ENCODE measurements at regions not wholly inside any gene's neighbourhood (a gene's known extent, or its start where the extent isn't known, plus 50 kb on each side); places are given as distances from the start of the nearest gene placed in this dataset.
A peak's percentile ranks its signal among the peaks of the same experiment; 100 is the strongest.

DNA sequence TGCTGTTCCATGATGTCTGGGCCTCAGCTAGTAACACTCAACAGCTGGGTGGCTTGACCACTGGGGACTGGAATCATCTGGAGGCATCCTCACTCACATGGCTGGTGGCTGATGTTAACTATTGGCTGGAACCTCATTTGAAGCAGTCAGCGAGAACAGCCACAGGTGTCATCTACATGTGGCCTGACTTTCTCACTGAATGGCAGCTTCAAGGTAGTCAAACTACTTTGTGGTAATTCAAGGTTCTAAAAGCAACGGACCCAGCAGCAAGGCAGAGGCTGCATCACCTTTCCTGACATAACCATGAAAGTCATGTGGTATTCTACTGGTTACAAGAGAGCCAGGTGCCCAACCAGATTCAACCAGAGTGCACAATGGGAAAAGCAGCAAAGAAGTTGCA is 115.9 kb upstream of the DST start:
- WGBS, 2 donors, result 87 to 89% methylated on average over 2 of the region's 2 CpGs
- no peaks in the 10 kb centered on the region for H3K36me3 ChIP-seq (ENCODE audit: control insufficient read depth in 4 of 4, insufficient read depth in 4 of 4, low read length in 4 of 4)
- ATAC-seq (ENCODE audit: insufficient read depth, low FRiP score) (no peak), DNase-seq (no peak)
- H3K9ac ChIP-seq (ENCODE audit: insufficient read depth in 1 of 2, low read length in 2 of 2), result no peak overlapping the region
- H3K4me3 ChIP-seq, result no peak overlapping the region
- H3K27ac ChIP-seq (ENCODE audit: low read depth in 1 of 2, low read length in 1 of 2), result peak overlapping the region in 1 of 2 donors; percentile 17
- no peak for TF ChIP-seq CTCF (IDR thresholded peaks at IDR 0.05; ENCODE audit: control extremely low read depth, extremely low read depth)
- no peaks in the 10 kb centered on the region for H3K9me3 ChIP-seq (ENCODE audit: control insufficient read depth in 4 of 4, insufficient read depth in 3 of 4, low read length in 3 of 4)
- peaks cover 4 to 36% (median 19%) of the 10 kb centered on the region in 5 donors for H3K4me1 ChIP-seq (ENCODE audit: control insufficient read depth in 5 of 5, insufficient read depth in 5 of 5, low read length in 5 of 5)
- no peaks in the 10 kb centered on the region for H3K27me3 ChIP-seq (ENCODE audit: control insufficient read depth in 3 of 3, insufficient read depth in 3 of 3, low read length in 2 of 3)

DNA sequence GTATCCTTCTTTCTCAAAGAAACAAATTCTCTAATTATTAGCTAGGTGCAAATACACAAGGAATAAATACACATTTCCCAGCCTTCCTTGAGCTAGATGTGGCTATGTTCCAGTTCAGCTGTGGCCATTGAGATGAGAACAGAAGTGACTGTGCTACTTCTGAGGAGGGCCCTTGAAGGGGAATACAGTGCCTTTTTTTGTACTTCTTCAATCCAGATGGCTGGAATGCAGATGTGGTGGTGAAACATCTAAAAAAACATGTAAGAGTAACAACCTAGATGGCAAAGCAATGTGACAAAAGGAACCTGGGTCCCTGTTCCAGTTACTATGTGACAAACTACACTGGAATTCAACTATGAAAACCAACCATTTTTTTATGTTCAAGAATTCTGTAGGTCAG is 115.4 kb upstream of the DST start:
- no peak overlapping the region for H3K9ac ChIP-seq (ENCODE audit: insufficient read depth in 1 of 2, low read length in 2 of 2)
- ATAC-seq (ENCODE audit: insufficient read depth, low FRiP score), result no peak

GRCh38 chr6:56757588-56757984 is 114.9 kb upstream of the DST start:
- Histone ChIP-seq H3K36me3 (ENCODE audit: control insufficient read depth in 4 of 4, insufficient read depth in 4 of 4, low read length in 4 of 4) (no peaks in the 10 kb centered on the region), H3K27ac (ENCODE audit: low read depth in 1 of 2, low read length in 1 of 2) (peak overlapping the region in 1 of 2 donors; percentile 56), H3K9ac (ENCODE audit: insufficient read depth in 1 of 2, low read length in 2 of 2) (no peak overlapping the region), H3K27me3 (ENCODE audit: control insufficient read depth in 3 of 3, insufficient read depth in 3 of 3, low read length in 2 of 3) (no peaks in the 10 kb centered on the region), H3K4me1 (ENCODE audit: control insufficient read depth in 5 of 5, insufficient read depth in 5 of 5, low read length in 5 of 5) (peaks cover 4 to 36% (median 19%) of the 10 kb centered on the region in 5 donors), H3K9me3 (ENCODE audit: control insufficient read depth in 4 of 4, insufficient read depth in 3 of 4, low read length in 3 of 4) (no peaks in the 10 kb centered on the region), H3K4me3 (no peak overlapping the region)
- DNase-seq, result peak in 2 of 3 donors; percentile 41 to 75
- ATAC-seq (ENCODE audit: insufficient read depth, low FRiP score), result peak; percentile 59
- TF ChIP-seq CTCF (IDR thresholded peaks at IDR 0.05; ENCODE audit: control extremely low read depth, extremely low read depth), result peak; percentile 7
- 28 to 43% methylated on average over 1 of the region's 1 CpG for WGBS, 2 donors

More for the DNA sequence above, 115.4 kb upstream of the DST start:
- TF ChIP-seq CTCF (IDR thresholded peaks at IDR 0.05; ENCODE audit: control extremely low read depth, extremely low read depth), result no peak
- Histone ChIP-seq H3K4me1 (ENCODE audit: control insufficient read depth in 5 of 5, insufficient read depth in 5 of 5, low read length in 5 of 5) (peaks cover 4 to 36% (median 19%) of the 10 kb centered on the region in 5 donors), H3K27me3 (ENCODE audit: control insufficient read depth in 3 of 3, insufficient read depth in 3 of 3, low read length in 2 of 3) (no peaks in the 10 kb centered on the region), H3K9me3 (ENCODE audit: control insufficient read depth in 4 of 4, insufficient read depth in 3 of 4, low read length in 3 of 4) (no peaks in the 10 kb centered on the region), H3K36me3 (ENCODE audit: control insufficient read depth in 4 of 4, insufficient read depth in 4 of 4, low read length in 4 of 4) (no peaks in the 10 kb centered on the region), H3K4me3 (no peak overlapping the region), H3K27ac (ENCODE audit: low read depth in 1 of 2, low read length in 1 of 2) (peak overlapping the region in 1 of 2 donors; percentile 17)
- peak in 1 of 3 donors; percentile 51 for DNase-seq
